ENCODE measurements at regions not wholly inside any gene's neighbourhood (a gene's known extent, or its start where the extent isn't known, plus 50 kb on each side); places are given as distances from the start of the nearest gene placed in this dataset.

DNA sequence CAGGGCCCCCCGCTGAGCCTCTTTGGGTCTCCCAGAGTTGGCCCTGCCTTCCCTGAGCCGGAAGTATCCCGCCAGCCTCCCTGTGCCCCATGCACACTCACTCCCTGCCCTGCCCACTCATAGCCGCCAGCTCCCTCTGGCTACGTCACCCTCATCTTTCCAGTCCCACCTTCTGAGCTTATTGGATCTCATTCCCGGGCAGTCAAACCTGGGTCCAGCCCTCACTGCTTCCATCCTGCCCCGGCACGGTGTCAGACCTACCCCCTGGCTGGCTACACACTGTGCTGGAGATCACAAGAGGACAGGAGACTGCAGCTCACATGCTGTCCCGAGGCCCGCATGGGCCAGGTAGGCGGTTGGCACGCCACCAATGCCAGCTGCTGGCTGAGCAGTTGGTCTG lies 147.2 kb downstream of the ASB1 start:
- ChIA-PET CTCF (interaction anchor here (0.9 kb wide), 1 partner anchor 13 kb away, joined by 3 read pairs; no protein-coding TSS in a partner anchor), POLR2A (no interaction called here)
- H2AFZ ChIP-seq (ENCODE audit: insufficient read depth, low read depth, low read length, poor library complexity, severe bottlenecking) = no peak overlapping the region
- no peak overlapping the region for H3K27ac ChIP-seq (ENCODE audit: low read length in 2 of 2)
- no peak overlapping the region for H3K4me2 ChIP-seq (replicated peaks; ENCODE audit: low read depth, low read length, poor library complexity, severe bottlenecking)
- no peak overlapping the region for H3K4me3 ChIP-seq (ENCODE audit: control extremely low read depth in 1 of 5, extremely low read depth in 1 of 5, insufficient read depth in 1 of 5, low read depth in 2 of 5, low read length in 4 of 5)
- no peaks in the 10 kb centered on the region for H3K79me2 ChIP-seq (ENCODE audit: control insufficient read depth, insufficient read depth, low read length)
- WGBS (ENCODE audit: insufficient coverage) = 88% methylated on average over 12 of the region's 12 CpGs
- H3K9ac ChIP-seq (ENCODE audit: low read length) = no peak overlapping the region
- peaks cover 0 to 5% (median 0%) of the 10 kb centered on the region in 4 experiments for H3K27me3 ChIP-seq (replicated peaks in 1 of 4; ENCODE audit: control extremely low read depth in 1 of 4, control insufficient read depth in 3 of 4, insufficient read depth in 4 of 4, low read length in 3 of 4)
- Mint-ChIP-seq H3K27me3 (no peaks in the 10 kb centered on the region), H3K27ac (no peak overlapping the region), H3K4me1 (no peaks in the 10 kb centered on the region), H3K4me3 (no peak overlapping the region), H3K9me3 (ENCODE audit: insufficient read depth) (no peaks in the 10 kb centered on the region)
- TF ChIP-seq EZH2 (IDR thresholded peaks at IDR 0.05; ENCODE audit: borderline replicate concordance, insufficient read depth, low read depth, low read length, poor library complexity, severe bottlenecking) = no peak
- TF ChIP-seq CTCF (IDR thresholded peaks at IDR 0.05) = no peak
- peaks cover 0 to 13% (median 0%) of the 10 kb centered on the region in 3 donors for H3K9me3 ChIP-seq (ENCODE audit: control extremely low read depth in 1 of 3, control insufficient read depth in 2 of 3, insufficient read depth in 1 of 3, low read length in 2 of 3)
- DNase-seq (no peak), ATAC-seq (ENCODE audit: low read depth) (no peak)
- no peaks in the 10 kb centered on the region for H3K4me1 ChIP-seq (ENCODE audit: control insufficient read depth in 2 of 2, insufficient read depth in 2 of 2, low read length in 2 of 2)
- H3K36me3 ChIP-seq (replicated peaks in 1 of 2; ENCODE audit: control extremely low read depth in 1 of 2, control insufficient read depth in 1 of 2, extremely low read depth in 1 of 2, insufficient read depth in 2 of 2, low read length in 1 of 2) = no peaks in the 10 kb centered on the region
- H4K20me1 ChIP-seq (ENCODE audit: control insufficient read depth, insufficient read depth, low read length, poor library complexity, severe bottlenecking) = no peaks in the 10 kb centered on the region
- intact Hi-C loops (cut with micrococcal nuclease) = no loop called here

DNA sequence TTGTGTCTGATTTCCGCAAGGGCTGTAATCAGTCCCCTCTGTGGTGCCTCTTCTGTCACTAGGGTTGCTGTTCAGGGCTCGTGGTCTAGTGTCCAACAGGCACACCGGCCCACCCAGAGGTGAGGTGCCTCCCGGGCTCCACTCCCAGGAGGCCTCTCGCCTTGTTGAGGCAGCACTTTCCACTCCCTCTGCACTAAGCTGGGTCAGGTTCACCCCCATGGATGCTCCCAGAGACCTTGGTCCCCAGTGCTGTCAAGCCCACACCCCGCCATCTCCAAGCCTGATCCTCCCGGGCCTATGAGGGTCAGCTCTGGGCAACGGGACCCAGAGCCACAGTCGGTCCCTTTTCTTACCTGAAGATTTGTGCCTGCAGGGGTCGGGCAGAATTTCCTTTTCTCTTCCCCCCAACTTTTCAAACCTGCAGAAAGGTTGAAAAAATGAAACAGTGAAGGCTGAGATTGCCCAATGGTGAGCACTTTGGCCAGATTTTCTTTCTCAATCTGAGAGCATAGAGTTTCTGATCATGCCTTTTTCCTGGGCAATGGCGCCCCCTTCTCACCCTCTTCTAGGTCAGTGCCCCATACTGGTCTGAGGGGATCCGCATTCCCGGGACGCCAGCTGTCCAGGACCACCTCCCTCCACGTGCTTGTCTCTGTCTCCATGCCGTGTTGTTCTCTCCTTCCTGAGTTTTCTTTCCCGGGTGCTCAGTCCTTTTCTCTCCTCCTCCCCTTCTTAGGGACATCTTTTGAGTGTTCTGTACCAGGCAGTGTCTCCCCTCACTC lies 148.0 kb downstream of the ASB1 start:
- Mint-ChIP-seq H3K9me3 (ENCODE audit: insufficient read depth) (no peaks in the 10 kb centered on the region), H3K4me1 (no peaks in the 10 kb centered on the region), H3K4me3 (no peak overlapping the region), H3K27ac (no peak overlapping the region), H3K27me3 (peaks cover 4% of the 10 kb centered on the region)
- Histone ChIP-seq H3K4me1 (ENCODE audit: control insufficient read depth in 2 of 2, insufficient read depth in 2 of 2, low read length in 2 of 2) (no peaks in the 10 kb centered on the region), H3K4me3 (ENCODE audit: control extremely low read depth in 1 of 5, extremely low read depth in 1 of 5, insufficient read depth in 1 of 5, low read depth in 2 of 5, low read length in 4 of 5) (no peak overlapping the region), H3K36me3 (replicated peaks in 1 of 2; ENCODE audit: control extremely low read depth in 1 of 2, control insufficient read depth in 1 of 2, extremely low read depth in 1 of 2, insufficient read depth in 2 of 2, low read length in 1 of 2) (no peaks in the 10 kb centered on the region), H3K27me3 (replicated peaks in 1 of 4; ENCODE audit: control extremely low read depth in 1 of 4, control insufficient read depth in 3 of 4, insufficient read depth in 4 of 4, low read length in 3 of 4) (peaks cover 0 to 5% (median 0%) of the 10 kb centered on the region in 4 experiments), H3K27ac (ENCODE audit: low read length in 2 of 2) (no peak overlapping the region), H3K9ac (ENCODE audit: low read length) (no peak overlapping the region), H2AFZ (ENCODE audit: insufficient read depth, low read depth, low read length, poor library complexity, severe bottlenecking) (no peak overlapping the region), H3K4me2 (replicated peaks; ENCODE audit: low read depth, low read length, poor library complexity, severe bottlenecking) (no peak overlapping the region), H3K79me2 (ENCODE audit: control insufficient read depth, insufficient read depth, low read length) (no peaks in the 10 kb centered on the region), H3K9me3 (ENCODE audit: control extremely low read depth in 1 of 3, control insufficient read depth in 2 of 3, insufficient read depth in 1 of 3, low read length in 2 of 3) (peaks cover 0 to 16% (median 0%) of the 10 kb centered on the region in 3 donors), H4K20me1 (ENCODE audit: control insufficient read depth, insufficient read depth, low read length, poor library complexity, severe bottlenecking) (no peaks in the 10 kb centered on the region)
- ChIA-PET POLR2A (no interaction called here), CTCF (no interaction called here)
- TF ChIP-seq EZH2 (IDR thresholded peaks at IDR 0.05; ENCODE audit: borderline replicate concordance, insufficient read depth, low read depth, low read length, poor library complexity, severe bottlenecking) = no peak
- TF ChIP-seq CTCF (IDR thresholded peaks at IDR 0.05) = no peak
- WGBS (ENCODE audit: insufficient coverage) = 75% methylated on average over 13 of the region's 17 CpGs
- intact Hi-C loops (cut with micrococcal nuclease) = no loop called here
- DNase-seq (no peak), ATAC-seq (ENCODE audit: low read depth) (no peak)

Data from B cell (primary cell).